Loucy (cell line): ENCODE measurements at regions not wholly inside any gene's neighbourhood (a gene's known extent, or its start where the extent isn't known, plus 50 kb on each side); places are given as distances from the start of the nearest gene placed in this dataset.

ENCODE experiments used
- EZH2phosphoT487 ChIP-seq: fragments of 200-600 bp; IDR thresholded peaks from 2 replicates; pipeline ENCODE4 v1.6.1; 2018; ENCODE audit warnings: antibody characterized with exemption, mild to moderate bottlenecking, moderate library complexity, borderline replicate concordance
- TF ChIP-seq, protein P1 (sequence below): fragments of 200-600 bp; sonication (generic); conservative IDR thresholded peaks from 2 replicates; pipeline ENCODE4 v1.5.1; 2014; ENCODE audit warnings: mild to moderate bottlenecking, antibody characterized with exemption, low read length

DNA sequence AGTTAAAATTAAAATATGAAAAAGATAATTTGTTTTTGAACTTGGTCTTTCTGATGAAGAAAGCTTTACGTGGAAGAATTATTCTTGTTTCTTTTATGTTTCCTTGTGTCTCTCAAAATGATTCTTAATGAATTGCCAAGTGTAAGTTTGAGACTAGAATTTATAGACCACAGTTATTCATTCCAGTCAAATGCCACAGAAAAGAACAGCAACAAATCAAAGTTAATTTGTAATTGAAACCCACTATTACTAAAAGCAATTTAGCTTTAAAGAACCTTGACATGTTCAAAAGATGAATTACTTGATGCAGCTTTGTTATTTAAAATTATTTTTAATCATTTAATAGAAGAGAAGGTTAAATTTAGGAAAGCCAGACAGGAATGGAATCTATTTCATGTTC lies 1277.7 kb upstream of the NUDT12 start:
- TF ChIP-seq, protein P1, sequence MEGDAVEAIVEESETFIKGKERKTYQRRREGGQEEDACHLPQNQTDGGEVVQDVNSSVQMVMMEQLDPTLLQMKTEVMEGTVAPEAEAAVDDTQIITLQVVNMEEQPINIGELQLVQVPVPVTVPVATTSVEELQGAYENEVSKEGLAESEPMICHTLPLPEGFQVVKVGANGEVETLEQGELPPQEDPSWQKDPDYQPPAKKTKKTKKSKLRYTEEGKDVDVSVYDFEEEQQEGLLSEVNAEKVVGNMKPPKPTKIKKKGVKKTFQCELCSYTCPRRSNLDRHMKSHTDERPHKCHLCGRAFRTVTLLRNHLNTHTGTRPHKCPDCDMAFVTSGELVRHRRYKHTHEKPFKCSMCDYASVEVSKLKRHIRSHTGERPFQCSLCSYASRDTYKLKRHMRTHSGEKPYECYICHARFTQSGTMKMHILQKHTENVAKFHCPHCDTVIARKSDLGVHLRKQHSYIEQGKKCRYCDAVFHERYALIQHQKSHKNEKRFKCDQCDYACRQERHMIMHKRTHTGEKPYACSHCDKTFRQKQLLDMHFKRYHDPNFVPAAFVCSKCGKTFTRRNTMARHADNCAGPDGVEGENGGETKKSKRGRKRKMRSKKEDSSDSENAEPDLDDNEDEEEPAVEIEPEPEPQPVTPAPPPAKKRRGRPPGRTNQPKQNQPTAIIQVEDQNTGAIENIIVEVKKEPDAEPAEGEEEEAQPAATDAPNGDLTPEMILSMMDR, result no peak
- TF ChIP-seq EZH2phosphoT487, result no peak
